ENCODE measurements at regions not wholly inside any gene's neighbourhood (a gene's known extent, or its start where the extent isn't known, plus 50 kb on each side); places are given as distances from the start of the nearest gene placed in this dataset.

- no peak for TF ChIP-seq CTCF (IDR thresholded peaks at IDR 0.05)
- TF ChIP-seq POLR2A (IDR thresholded peaks at IDR 0.05) = no peak
These were observed 1186.5 kb downstream of the BRD1 start for GRCh38 chr22:48640890-48641841.

Measured in adrenal gland (tissue), 5 donors.